OCI-LY7 (cell line): ENCODE measurements at regions not wholly inside any gene's neighbourhood (a gene's known extent, or its start where the extent isn't known, plus 50 kb on each side); places are given as distances from the start of the nearest gene placed in this dataset.

Experiments used
- EZH2phosphoT487 ChIP-seq: fragments of 200-600 bp; sonication (generic); IDR thresholded peaks from 2 replicates; pipeline ENCODE4 v1.6.1; 2018; ENCODE audit warnings: low read depth, borderline replicate concordance, mild to moderate bottlenecking, mixed run types, antibody characterized with exemption, low read length, moderate library complexity, mixed read lengths
- TF ChIP-seq, protein P1 (sequence below): fragments of 200-600 bp; sonication (generic); conservative IDR thresholded peaks from 2 replicates; pipeline ENCODE4 v1.5.1; 2014; ENCODE audit warnings: mild to moderate bottlenecking, antibody characterized with exemption, low read length, moderate library complexity, mixed read lengths

GRCh38 chr2:9145752-9146430 is 60.7 kb upstream of the ASAP2 start:
- TF ChIP-seq, protein P1, sequence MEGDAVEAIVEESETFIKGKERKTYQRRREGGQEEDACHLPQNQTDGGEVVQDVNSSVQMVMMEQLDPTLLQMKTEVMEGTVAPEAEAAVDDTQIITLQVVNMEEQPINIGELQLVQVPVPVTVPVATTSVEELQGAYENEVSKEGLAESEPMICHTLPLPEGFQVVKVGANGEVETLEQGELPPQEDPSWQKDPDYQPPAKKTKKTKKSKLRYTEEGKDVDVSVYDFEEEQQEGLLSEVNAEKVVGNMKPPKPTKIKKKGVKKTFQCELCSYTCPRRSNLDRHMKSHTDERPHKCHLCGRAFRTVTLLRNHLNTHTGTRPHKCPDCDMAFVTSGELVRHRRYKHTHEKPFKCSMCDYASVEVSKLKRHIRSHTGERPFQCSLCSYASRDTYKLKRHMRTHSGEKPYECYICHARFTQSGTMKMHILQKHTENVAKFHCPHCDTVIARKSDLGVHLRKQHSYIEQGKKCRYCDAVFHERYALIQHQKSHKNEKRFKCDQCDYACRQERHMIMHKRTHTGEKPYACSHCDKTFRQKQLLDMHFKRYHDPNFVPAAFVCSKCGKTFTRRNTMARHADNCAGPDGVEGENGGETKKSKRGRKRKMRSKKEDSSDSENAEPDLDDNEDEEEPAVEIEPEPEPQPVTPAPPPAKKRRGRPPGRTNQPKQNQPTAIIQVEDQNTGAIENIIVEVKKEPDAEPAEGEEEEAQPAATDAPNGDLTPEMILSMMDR, result no peak
- TF ChIP-seq EZH2phosphoT487, result no peak
